Prostate gland (tissue), 2 donors: ENCODE measurements at regions not wholly inside any gene's neighbourhood (a gene's known extent, or its start where the extent isn't known, plus 50 kb on each side); places are given as distances from the start of the nearest gene placed in this dataset.
"Not testable (repeated sequence)": the region's sequence is repeated elsewhere in the genome, so short reads cannot be mapped to it uniquely, and the experiment has no call there.

ENCODE experiments used
- CTCF ChIP-seq, 4 experiments: fragments of 200-600 bp in 2 of 4; fragments of 450-650 bp in 2 of 4; sonication (generic) in 2 of 4; IDR thresholded peaks; 1 replicate in 3 of 4; 2 replicates in 1 of 4; pipeline ENCODE4 v1.5.1; 2016 to 2019; ENCODE audit warnings: antibody characterized with exemption in 4 of 4, mild to moderate bottlenecking in 2 of 4, moderate library complexity in 2 of 4
- POLR2A ChIP-seq: fragments of 450-650 bp; IDR thresholded peaks from one replicate; pipeline ENCODE4 v1.6.1; 2016; ENCODE audit warnings: antibody characterized with exemption, mild to moderate bottlenecking
- POLR2AphosphoS5 ChIP-seq: sonication (generic); formaldehyde crosslinking; IDR thresholded peaks from one replicate; pipeline ENCODE4 v1.6.1; 2017; ENCODE audit warnings: antibody characterized with exemption

GRCh38 chrX:117392360-117392759, 724.2 kb downstream of the KLHL13 start:
- TF ChIP-seq CTCF (IDR thresholded peaks at IDR 0.05); POLR2A; POLR2AphosphoS5: not testable (repeated sequence)
